ENCODE measurements at regions not wholly inside any gene's neighbourhood (a gene's known extent, or its start where the extent isn't known, plus 50 kb on each side); places are given as distances from the start of the nearest gene placed in this dataset.

DNA sequence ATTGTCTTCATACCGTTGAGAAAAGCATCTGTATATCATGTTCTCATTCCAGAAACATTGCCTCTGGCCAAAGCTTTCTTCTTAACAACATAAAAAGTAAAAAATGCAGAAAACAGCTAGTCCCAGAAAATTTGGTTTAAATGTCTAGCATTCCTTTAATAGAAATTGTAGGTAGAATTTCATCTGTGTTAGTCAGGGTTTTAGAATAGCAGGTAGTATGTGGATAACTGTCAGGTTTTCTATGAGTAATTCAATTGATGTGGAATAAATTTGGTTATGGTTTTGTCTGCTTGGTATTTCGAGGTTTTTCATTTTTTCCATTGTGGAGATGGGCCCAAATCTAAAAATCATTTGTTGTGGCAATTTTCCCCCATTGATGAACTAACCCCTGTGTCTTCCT is 616.7 kb downstream of the KCNJ2 start:
- TF ChIP-seq, protein P1, sequence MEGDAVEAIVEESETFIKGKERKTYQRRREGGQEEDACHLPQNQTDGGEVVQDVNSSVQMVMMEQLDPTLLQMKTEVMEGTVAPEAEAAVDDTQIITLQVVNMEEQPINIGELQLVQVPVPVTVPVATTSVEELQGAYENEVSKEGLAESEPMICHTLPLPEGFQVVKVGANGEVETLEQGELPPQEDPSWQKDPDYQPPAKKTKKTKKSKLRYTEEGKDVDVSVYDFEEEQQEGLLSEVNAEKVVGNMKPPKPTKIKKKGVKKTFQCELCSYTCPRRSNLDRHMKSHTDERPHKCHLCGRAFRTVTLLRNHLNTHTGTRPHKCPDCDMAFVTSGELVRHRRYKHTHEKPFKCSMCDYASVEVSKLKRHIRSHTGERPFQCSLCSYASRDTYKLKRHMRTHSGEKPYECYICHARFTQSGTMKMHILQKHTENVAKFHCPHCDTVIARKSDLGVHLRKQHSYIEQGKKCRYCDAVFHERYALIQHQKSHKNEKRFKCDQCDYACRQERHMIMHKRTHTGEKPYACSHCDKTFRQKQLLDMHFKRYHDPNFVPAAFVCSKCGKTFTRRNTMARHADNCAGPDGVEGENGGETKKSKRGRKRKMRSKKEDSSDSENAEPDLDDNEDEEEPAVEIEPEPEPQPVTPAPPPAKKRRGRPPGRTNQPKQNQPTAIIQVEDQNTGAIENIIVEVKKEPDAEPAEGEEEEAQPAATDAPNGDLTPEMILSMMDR (IDR thresholded peaks at IDR 0.05): no peak
- no peak for TF ChIP-seq POLR2A (IDR thresholded peaks at IDR 0.05)

DNA sequence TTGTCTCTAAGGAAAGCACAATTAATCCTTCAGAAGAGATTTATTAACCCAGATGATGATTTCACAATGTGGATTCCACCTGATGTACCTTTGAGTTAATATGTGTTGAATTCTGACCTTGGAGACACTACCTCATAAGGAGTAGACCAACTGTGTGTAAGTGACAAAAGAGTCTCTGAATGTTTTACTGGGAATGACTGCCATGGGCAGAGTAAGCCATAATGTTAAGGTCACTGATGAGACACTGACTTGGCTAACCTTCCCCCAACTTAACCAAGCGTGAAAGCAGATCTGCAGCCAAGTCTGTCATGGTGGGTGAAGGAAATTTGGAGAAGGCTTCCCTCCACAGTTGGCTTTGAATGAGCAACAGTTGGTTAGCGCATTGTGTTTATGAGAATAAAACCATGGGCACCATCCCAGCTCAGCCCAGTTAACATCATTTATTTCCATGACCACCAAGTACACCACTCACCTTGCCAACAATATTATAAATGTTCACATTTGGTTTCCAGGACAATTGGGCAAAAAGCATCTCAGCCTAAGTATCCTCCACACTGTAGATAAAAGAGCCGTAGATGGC is 618.5 kb downstream of the KCNJ2 start:
- Histone ChIP-seq H3K9me3 (no peaks in the 10 kb centered on the region), H3K27ac (no peak overlapping the region), H3K4me3 (no peak overlapping the region), H3K4me1 (no peaks in the 10 kb centered on the region), H3K36me3 (no peaks in the 10 kb centered on the region), H3K27me3 (no peaks in the 10 kb centered on the region)
- intact Hi-C loops (cut with DNase I; ENCODE audit: low total_unique reads): no loop called here
- DNase-seq: no peak
- TF ChIP-seq, protein P1 (IDR thresholded peaks at IDR 0.05): no peak

More for the DNA sequence above, 616.7 kb downstream of the KCNJ2 start:
- H3K27me3 ChIP-seq: no peaks in the 10 kb centered on the region
- no peak overlapping the region for H3K4me3 ChIP-seq
- H3K27ac ChIP-seq: no peak overlapping the region
- intact Hi-C loops (cut with DNase I; ENCODE audit: low total_unique reads): no loop called here
- H3K9me3 ChIP-seq: no peaks in the 10 kb centered on the region
- DNase-seq: no peak
- no peaks in the 10 kb centered on the region for H3K4me1 ChIP-seq
- H3K36me3 ChIP-seq: no peaks in the 10 kb centered on the region

DNA sequence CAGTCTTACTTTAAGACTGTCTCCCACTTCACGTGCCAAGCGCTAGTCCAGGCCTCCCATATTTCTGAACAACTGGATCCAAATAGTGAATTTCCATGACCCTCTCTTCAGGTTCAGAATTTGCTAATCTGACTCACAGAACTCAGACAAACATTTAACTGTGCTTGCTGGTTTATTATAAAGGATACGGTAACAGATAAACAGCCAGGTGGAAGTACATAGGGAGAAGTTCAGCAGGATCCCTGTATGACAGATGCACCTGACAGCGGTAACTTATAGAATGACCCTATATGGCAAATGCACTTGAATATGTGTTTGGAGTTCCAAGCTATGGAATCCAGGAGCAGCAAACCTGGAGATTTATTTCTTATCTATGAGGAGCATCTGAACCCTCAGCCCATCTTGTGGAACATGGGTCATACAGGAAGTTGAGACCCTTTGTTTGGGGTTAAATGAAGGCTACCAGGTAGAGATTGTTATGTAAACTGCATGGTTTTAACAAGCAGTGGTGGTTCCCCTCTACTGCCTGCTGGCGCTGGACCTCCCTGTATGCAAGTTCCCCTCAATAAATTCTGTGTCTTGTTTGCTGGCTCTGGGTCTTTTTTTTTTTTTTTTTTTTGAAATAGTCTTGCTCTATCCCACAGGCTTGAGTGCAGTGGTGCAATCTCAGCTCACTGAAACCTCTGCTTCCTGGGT is 622.6 kb downstream of the KCNJ2 start:
- no peak for DNase-seq
- no peaks in the 10 kb centered on the region for H3K36me3 ChIP-seq
- no peaks in the 10 kb centered on the region for H3K27me3 ChIP-seq
- H3K27ac ChIP-seq: no peak overlapping the region
- no peaks in the 10 kb centered on the region for H3K9me3 ChIP-seq
- H3K4me1 ChIP-seq: no peaks in the 10 kb centered on the region
- no peak overlapping the region for H3K4me3 ChIP-seq
- intact Hi-C loops (cut with DNase I; ENCODE audit: low total_unique reads): no loop called here
- TF ChIP-seq, protein P1 (IDR thresholded peaks at IDR 0.05): no peak
- TF ChIP-seq POLR2A (IDR thresholded peaks at IDR 0.05): no peak

DNA sequence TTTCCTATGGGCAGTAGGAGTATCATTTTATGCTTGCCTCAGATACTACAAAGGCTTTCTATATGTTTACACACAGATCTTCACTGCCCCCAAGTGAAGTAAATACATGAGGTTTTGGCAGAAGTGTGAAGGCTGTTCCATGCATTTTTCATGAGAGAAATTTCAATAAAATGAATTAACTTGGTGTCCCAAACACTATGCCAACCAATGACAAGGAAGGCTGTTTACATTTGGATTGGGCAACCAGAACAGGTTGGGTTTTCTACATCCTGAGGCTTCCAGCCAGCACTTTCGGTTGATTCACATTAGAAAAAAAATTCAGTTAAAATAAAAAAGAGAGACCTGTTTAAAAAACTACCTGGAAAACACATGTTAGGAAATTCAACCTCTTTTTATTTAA is 625.4 kb downstream of the KCNJ2 start:
- H3K4me3 ChIP-seq: no peak overlapping the region
- TF ChIP-seq POLR2A (IDR thresholded peaks at IDR 0.05): no peak
- TF ChIP-seq, protein P1 (IDR thresholded peaks at IDR 0.05): no peak
- no peak for DNase-seq
- no peaks in the 10 kb centered on the region for H3K36me3 ChIP-seq
- intact Hi-C loops (cut with DNase I; ENCODE audit: low total_unique reads): no loop called here
- no peak overlapping the region for H3K27ac ChIP-seq
- H3K9me3 ChIP-seq: peaks cover 0 to 4% of the 10 kb centered on the region in 2 donors
- H3K27me3 ChIP-seq: no peaks in the 10 kb centered on the region
- H3K4me1 ChIP-seq: no peaks in the 10 kb centered on the region

DNA sequence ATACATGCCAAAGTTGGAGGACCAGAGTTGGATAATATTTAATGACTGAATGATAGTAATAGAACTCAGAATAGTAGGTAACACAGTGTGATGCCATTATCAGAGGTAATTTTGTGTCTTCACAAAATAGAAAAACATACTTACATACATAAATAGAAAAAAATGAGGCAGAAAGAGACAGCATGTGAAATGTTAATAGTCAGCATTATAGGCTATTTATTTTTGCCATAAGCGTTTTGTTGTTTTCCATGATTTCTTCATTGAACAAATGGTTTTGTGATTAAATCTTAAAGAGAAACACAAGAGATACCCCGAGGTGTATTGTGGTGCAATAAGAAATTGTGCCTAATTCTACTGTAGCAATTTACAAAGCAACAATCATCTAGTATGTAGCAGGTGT is 626.3 kb downstream of the KCNJ2 start:
- Histone ChIP-seq H3K36me3 (no peaks in the 10 kb centered on the region), H3K27me3 (no peaks in the 10 kb centered on the region), H3K9me3 (peaks cover 0 to 4% of the 10 kb centered on the region in 2 donors), H3K4me3 (no peak overlapping the region), H3K4me1 (no peaks in the 10 kb centered on the region), H3K27ac (no peak overlapping the region)
- TF ChIP-seq, protein P1 (IDR thresholded peaks at IDR 0.05): no peak
- no peak for DNase-seq
- intact Hi-C loops (cut with DNase I; ENCODE audit: low total_unique reads): no loop called here

Data from uterus (tissue), 3 donors.